Keratinocyte (primary cell): ENCODE measurements at regions not wholly inside any gene's neighbourhood (a gene's known extent, or its start where the extent isn't known, plus 50 kb on each side); places are given as distances from the start of the nearest gene placed in this dataset.

ENCODE experiments used
- DNase-seq: peaks from one replicate; pipeline ENCODE4 v3.0.0-alpha.2; 2011; ENCODE audit warnings: low read depth, missing footprints, low spot score
- FAIRE-seq: peaks from 2 replicates; lab custom pipeline; 2011; peaks lifted over from hg19 to GRCh38; lab: Jason Lieb, UNC
- H2AFZ ChIP-seq: 2 replicates; pipeline ENCODE4 v1.6.0; 2012; ENCODE audit warnings: low read length, control low read depth, inconsistent platforms; ENCODE audit not compliant: control insufficient read depth
- H3K27ac ChIP-seq: 2 replicates; pipeline ENCODE4 v1.5.1; 2011; ENCODE audit warnings: low read length; ENCODE audit not compliant: control insufficient read depth, insufficient read depth
- H3K27me3 ChIP-seq: 3 replicates; pipeline ENCODE4 v1.6.0; 2011; ENCODE audit warnings: low read length; ENCODE audit not compliant: control insufficient read depth, insufficient read depth; ENCODE audit errors: extremely low read depth
- H3K36me3 ChIP-seq, 2 experiments: 2 replicates in 1 of 2; 3 replicates in 1 of 2; pipeline ENCODE4 v1.5.1; 2011; ENCODE audit warnings: low read length in 2 of 2, mild to moderate bottlenecking in 1 of 2; ENCODE audit not compliant: control insufficient read depth in 2 of 2, insufficient read depth in 2 of 2; ENCODE audit errors: extremely low read depth in 1 of 2
- H3K4me1 ChIP-seq: 3 replicates; pipeline ENCODE4 v1.5.1; 2011; ENCODE audit warnings: low read length; ENCODE audit not compliant: control insufficient read depth, insufficient read depth; ENCODE audit errors: extremely low read depth
- H3K4me2 ChIP-seq: 3 replicates; pipeline ENCODE4 v1.6.0; 2011; ENCODE audit warnings: low read depth, low read length; ENCODE audit not compliant: control insufficient read depth, insufficient read depth; ENCODE audit errors: extremely low read depth
- H3K4me3 ChIP-seq, 3 experiments: fragments of 200-600 bp in 1 of 3; sonication (generic) in 1 of 3; 2 replicates in 2 of 3; 3 replicates in 1 of 3; pipeline ENCODE4 v1.5.1; 2011 to 2016; ENCODE audit warnings: low read length in 3 of 3, mild to moderate bottlenecking in 3 of 3, control low read depth in 2 of 3, inconsistent platforms in 1 of 3, low read depth in 1 of 3, mixed read lengths in 1 of 3, mixed run types in 1 of 3, moderate library complexity in 1 of 3; ENCODE audit not compliant: control insufficient read depth in 2 of 3, insufficient read depth in 2 of 3; ENCODE audit errors: extremely low read depth in 1 of 3
- H3K79me2 ChIP-seq: 2 replicates; pipeline ENCODE4 v1.6.0; 2012; ENCODE audit warnings: low read length; ENCODE audit not compliant: control insufficient read depth, insufficient read depth
- H3K9ac ChIP-seq: 3 replicates; pipeline ENCODE4 v1.6.0; 2011; ENCODE audit warnings: low read length; ENCODE audit not compliant: control insufficient read depth, insufficient read depth; ENCODE audit errors: extremely low read depth
- H3K9me1 ChIP-seq: 3 replicates; pipeline ENCODE4 v1.6.0; 2011; ENCODE audit warnings: low read length; ENCODE audit not compliant: control insufficient read depth, insufficient read depth; ENCODE audit errors: extremely low read depth
- H3K9me3 ChIP-seq: 2 replicates; pipeline ENCODE4 v1.5.1; 2012; ENCODE audit warnings: low read depth, low read length; ENCODE audit not compliant: control insufficient read depth
- H4K20me1 ChIP-seq: 3 replicates; pipeline ENCODE4 v1.6.0; 2011; ENCODE audit warnings: low read length; ENCODE audit not compliant: control insufficient read depth, insufficient read depth; ENCODE audit errors: extremely low read depth
- CTCF ChIP-seq, 3 experiments: IDR thresholded peaks in 1 of 3; conservative IDR thresholded peaks in 1 of 3; optimal IDR thresholded peaks in 1 of 3; 2 replicates in 2 of 3; 3 replicates in 1 of 3; pipeline versions ENCODE3 to v1.5.1; 2011; ENCODE audit warnings: low read length in 3 of 3, mild to moderate bottlenecking in 3 of 3, moderate library complexity in 2 of 3, control low read depth in 1 of 3, inconsistent platforms in 1 of 3; ENCODE audit not compliant: insufficient read depth in 2 of 3; ENCODE audit errors: extremely low read depth in 1 of 3
- EZH2 ChIP-seq: IDR thresholded peaks from one replicate; pipeline ENCODE4 v1.6.1; 2012; ENCODE audit warnings: inconsistent platforms, mild to moderate bottlenecking, low read length, moderate library complexity
- dilution Hi-C: fragments of 300-500 bp; cut with MboI; formaldehyde crosslinking; loops from one replicate; pipeline ENCODE4 v1.7.0; 2020; ENCODE audit warnings: low sequenced_read_pairs; ENCODE audit not compliant: extremely low pct_ligation_motif_present

- Histone ChIP-seq H3K9me1 (no peaks in the 10 kb centered on the region), H2AFZ (no peak overlapping the region), H3K9ac (no peak overlapping the region), H3K4me2 (no peak overlapping the region), H3K27ac (no peak overlapping the region), H3K9me3 (no peaks in the 10 kb centered on the region), H4K20me1 (no peaks in the 10 kb centered on the region), H3K4me1 (no peaks in the 10 kb centered on the region), H3K4me3 (no peak overlapping the region), H3K79me2 (no peaks in the 10 kb centered on the region), H3K36me3 (no peaks in the 10 kb centered on the region), H3K27me3 (no peaks in the 10 kb centered on the region)
- dilution Hi-C loops = no loop called here
- DNase-seq (no peak), FAIRE-seq (no peak)
- no peak for TF ChIP-seq EZH2
- TF ChIP-seq CTCF (optimal IDR thresholded peaks at IDR 0.05 in 1 of 3, IDR thresholded peaks at IDR 0.05 in 1 of 3, conservative IDR thresholded peaks at IDR 0.05 in 1 of 3; ENCODE audit: extremely low read depth in 1 of 3, insufficient read depth in 2 of 3, low read length in 3 of 3) = no peak
Observed at GRCh38 chr4:35066406-35066805, 1177.9 kb downstream of the ARAP2 start.

- no peak overlapping the region for H3K9ac ChIP-seq
- DNase-seq = no peak
- no peaks in the 10 kb centered on the region for H4K20me1 ChIP-seq
- H3K4me2 ChIP-seq = no peak overlapping the region
- no peak for FAIRE-seq
- H3K4me1 ChIP-seq = no peaks in the 10 kb centered on the region
- no peaks in the 10 kb centered on the region for H3K36me3 ChIP-seq
- H3K9me3 ChIP-seq = no peaks in the 10 kb centered on the region
- H3K27me3 ChIP-seq = no peaks in the 10 kb centered on the region
- no peak overlapping the region for H2AFZ ChIP-seq
- no peak overlapping the region for H3K4me3 ChIP-seq
- no peak for TF ChIP-seq EZH2
- TF ChIP-seq CTCF (optimal IDR thresholded peaks at IDR 0.05 in 1 of 3, IDR thresholded peaks at IDR 0.05 in 1 of 3, conservative IDR thresholded peaks at IDR 0.05 in 1 of 3; ENCODE audit: extremely low read depth in 1 of 3, insufficient read depth in 2 of 3, low read length in 3 of 3) = no peak
- no peaks in the 10 kb centered on the region for H3K79me2 ChIP-seq
- no peak overlapping the region for H3K27ac ChIP-seq
- dilution Hi-C loops = no loop called here
- H3K9me1 ChIP-seq = no peaks in the 10 kb centered on the region
Observed at GRCh38 chr4:35080799-35081198, 1163.5 kb downstream of the ARAP2 start.
